H1 (cell line): ENCODE measurements at regions not wholly inside any gene's neighbourhood (a gene's known extent, or its start where the extent isn't known, plus 50 kb on each side); places are given as distances from the start of the nearest gene placed in this dataset.

ENCODE experiments used
- CTCF ChIA-PET: fragments of 300-600 bp; sonication (Branson Sonifier 250); formaldehyde crosslinking; loops from one replicate; lab custom pipeline; 2021; ENCODE audit not compliant: partially characterized antibody; lab: Charles Lee
- POLR2A ChIA-PET: fragments of 300-600 bp; sonication (Branson Sonifier 250); formaldehyde crosslinking; loops from one replicate; lab custom pipeline; 2021; ENCODE audit warnings: inconsistent platforms; ENCODE audit not compliant: partially characterized antibody; lab: Charles Lee
- DNase-seq, 2 experiments: peaks; one replicate each; pipeline versions ENCODE4 v3.0.0 to v3.0.0-alpha.2; 2010 to 2022; ENCODE audit warnings: low spot score in 2 of 2, low read depth in 1 of 2, mixed read lengths in 1 of 2
- FAIRE-seq: peaks from 2 replicates; lab custom pipeline; 2011; peaks lifted over from hg19 to GRCh38; lab: Jason Lieb, UNC
- H2AFZ ChIP-seq: 2 replicates; pipeline ENCODE4 v1.8.1; 2012; ENCODE audit warnings: low read length, inconsistent platforms
- H2AK5ac ChIP-seq: 2 replicates; pipeline ENCODE4 v1.6.1; 2013; ENCODE audit warnings: low read depth, low read length
- H2BK120ac ChIP-seq: replicated peaks from 2 replicates; pipeline ENCODE3; 2013; ENCODE audit warnings: low read depth, low read length, inconsistent platforms
- H2BK12ac ChIP-seq: 2 replicates; pipeline ENCODE4 v1.6.1; 2013; ENCODE audit warnings: low read depth, low read length
- H2BK15ac ChIP-seq: 2 replicates; pipeline ENCODE4 v1.6.1; 2013; ENCODE audit warnings: low read length
- H2BK20ac ChIP-seq: 2 replicates; pipeline ENCODE4 v1.6.1; 2013; ENCODE audit warnings: low read length
- H2BK5ac ChIP-seq: 2 replicates; pipeline ENCODE4 v1.6.1; 2013; ENCODE audit warnings: low read depth, low read length
- H3K14ac ChIP-seq: 2 replicates; pipeline ENCODE4 v1.6.1; 2013; ENCODE audit warnings: inconsistent platforms; ENCODE audit not compliant: insufficient read length
- H3K18ac ChIP-seq: 2 replicates; pipeline ENCODE4 v1.6.1; 2013; ENCODE audit warnings: low read length; ENCODE audit errors: extremely low read depth
- H3K23ac ChIP-seq: 2 replicates; pipeline ENCODE4 v1.6.1; 2013; ENCODE audit warnings: inconsistent platforms; ENCODE audit not compliant: insufficient read length
- H3K23me2 ChIP-seq: 2 replicates; pipeline ENCODE4 v1.6.1; 2013; ENCODE audit warnings: low read depth, low read length
- H3K27ac ChIP-seq: 2 replicates; pipeline ENCODE4 v1.6.1; 2011; ENCODE audit warnings: low read depth, low read length, inconsistent platforms
- H3K27me3 ChIP-seq, 4 experiments: replicated peaks in 1 of 4; 1 replicate in 1 of 4; 2 replicates in 3 of 4; pipeline versions ENCODE4 v1.6.1 to v1.8.1; 2011 to 2013; ENCODE audit warnings: low read length in 3 of 4, mild to moderate bottlenecking in 3 of 4, inconsistent platforms in 2 of 4, mixed read lengths in 2 of 4, moderate library complexity in 1 of 4; ENCODE audit not compliant: control insufficient read depth in 3 of 4, insufficient read depth in 3 of 4; ENCODE audit errors: extremely low read depth in 1 of 4
- H3K36me3 ChIP-seq, 4 experiments: 2 replicates each; pipeline versions ENCODE4 v1.6.1 to v1.8.1; 2011 to 2013; ENCODE audit warnings: mild to moderate bottlenecking in 4 of 4, low read length in 3 of 4, moderate library complexity in 2 of 4, control low read depth in 1 of 4, inconsistent platforms in 1 of 4; ENCODE audit not compliant: insufficient read depth in 4 of 4, control insufficient read depth in 2 of 4
- H3K4ac ChIP-seq: replicated peaks from 2 replicates; pipeline ENCODE3; 2013; ENCODE audit warnings: low read length, low read depth, mixed read lengths, inconsistent platforms; ENCODE audit not compliant: insufficient read length
- H3K4me1 ChIP-seq, 4 experiments: replicated peaks in 1 of 4; 1 replicate in 1 of 4; 2 replicates in 3 of 4; pipeline versions ENCODE4 v1.6.1 to v1.8.1; 2011 to 2013; ENCODE audit warnings: low read length in 3 of 4, inconsistent platforms in 2 of 4, mixed read lengths in 1 of 4; ENCODE audit not compliant: insufficient read depth in 4 of 4, control insufficient read depth in 3 of 4
- H3K4me2 ChIP-seq, 2 experiments: 2 replicates each; pipeline versions ENCODE4 v1.6.1 to v1.8.1; 2011 to 2013; ENCODE audit warnings: low read depth in 2 of 2, low read length in 2 of 2, control low read depth in 1 of 2, inconsistent platforms in 1 of 2, mild to moderate bottlenecking in 1 of 2; ENCODE audit not compliant: insufficient read depth in 1 of 2
- H3K4me3 ChIP-seq, 4 experiments: fragments of 200-600, 300-600 bp in 1 of 4; sonication (generic), shearing (Covaris generic), sonication (Bioruptor Twin) in 1 of 4; 2 replicates each; pipeline versions ENCODE4 v1.5.1 to v1.8.1; 2011 to 2016; ENCODE audit warnings: low read length in 4 of 4, low read depth in 3 of 4, control low read depth in 2 of 4, inconsistent platforms in 2 of 4, mild to moderate bottlenecking in 2 of 4, mixed read lengths in 1 of 4, moderate library complexity in 1 of 4; ENCODE audit not compliant: insufficient read depth in 2 of 4; ENCODE audit errors: extremely low read depth in 1 of 4
- H3K56ac ChIP-seq: replicated peaks from 2 replicates; pipeline ENCODE3; 2013; ENCODE audit warnings: low read depth, mild to moderate bottlenecking, mixed read lengths, low read length, inconsistent platforms; ENCODE audit not compliant: insufficient read length
- H3K79me1 ChIP-seq: 2 replicates; pipeline ENCODE4 v1.6.1; 2013; ENCODE audit warnings: low read depth, low read length, control low read depth
- H3K79me2 ChIP-seq, 2 experiments: 2 replicates each; pipeline versions ENCODE4 v1.6.1 to v1.8.1; 2012 to 2013; ENCODE audit warnings: low read length in 2 of 2, mild to moderate bottlenecking in 2 of 2, inconsistent platforms in 1 of 2; ENCODE audit not compliant: insufficient read depth in 2 of 2, control insufficient read depth in 1 of 2
- H3K9ac ChIP-seq, 4 experiments: replicated peaks in 1 of 4; 1 replicate in 1 of 4; 2 replicates in 3 of 4; pipeline versions ENCODE4 v1.6.1 to v1.8.1; 2011 to 2013; ENCODE audit warnings: low read depth in 3 of 4, low read length in 3 of 4, control low read depth in 2 of 4, mild to moderate bottlenecking in 2 of 4, moderate library complexity in 2 of 4, inconsistent platforms in 1 of 4; ENCODE audit errors: extremely low read depth in 1 of 4
- H3K9me3 ChIP-seq, 2 experiments: 2 replicates each; pipeline versions ENCODE4 v1.6.1 to v1.8.1; 2012 to 2013; ENCODE audit warnings: mild to moderate bottlenecking in 2 of 2, moderate library complexity in 2 of 2, control low read depth in 1 of 2, inconsistent platforms in 1 of 2, low read depth in 1 of 2, low read length in 1 of 2, mixed read lengths in 1 of 2; ENCODE audit not compliant: insufficient read depth in 2 of 2
- H4K20me1 ChIP-seq, 2 experiments: replicated peaks in 1 of 2; 2 replicates each; pipeline versions ENCODE3 to v1.8.1; 2011 to 2013; ENCODE audit warnings: inconsistent platforms in 2 of 2, low read length in 2 of 2, mild to moderate bottlenecking in 1 of 2; ENCODE audit not compliant: insufficient read depth in 2 of 2, control insufficient read depth in 1 of 2
- H4K5ac ChIP-seq: 2 replicates; pipeline ENCODE4 v1.6.1; 2013; ENCODE audit warnings: low read length, low read depth, mixed read lengths, inconsistent platforms; ENCODE audit not compliant: insufficient read length
- H4K8ac ChIP-seq: 2 replicates; pipeline ENCODE4 v1.8.0; 2013; ENCODE audit warnings: mild to moderate bottlenecking, moderate library complexity, low read length, inconsistent platforms; ENCODE audit not compliant: insufficient read depth; ENCODE audit errors: extremely low read depth
- H4K91ac ChIP-seq: replicated peaks from 2 replicates; pipeline ENCODE3; 2013; ENCODE audit warnings: low read length, mixed read lengths, inconsistent platforms; ENCODE audit not compliant: insufficient read length
- ASH2L ChIP-seq: fragments of 200-600, 300-600 bp; sonication (generic); IDR thresholded peaks from one replicate; pipeline ENCODE4 v1.7.1; 2017; ENCODE audit warnings: low read length
- BACH1 ChIP-seq: IDR thresholded peaks from 2 replicates; pipeline ENCODE4 v1.6.1; 2012; ENCODE audit warnings: low read length, improper control_type of control experiment
- GTF2F1 ChIP-seq: IDR thresholded peaks from 2 replicates; pipeline ENCODE4 v1.6.1; 2012; ENCODE audit warnings: low read depth, low read length, improper control_type of control experiment, borderline replicate concordance
- RNF2 ChIP-seq: fragments of 200-900, 300-1000 bp; sonication (generic); IDR thresholded peaks from 2 replicates; pipeline ENCODE4 v1.7.1; 2016; ENCODE audit warnings: borderline replicate concordance, low read depth, mild to moderate bottlenecking, antibody characterized with exemption, low read length; ENCODE audit not compliant: poor library complexity, severe bottlenecking; ENCODE audit errors: missing control alignments
- SP1 ChIP-seq: IDR thresholded peaks from 2 replicates; pipeline ENCODE4 v1.6.1; 2011; ENCODE audit warnings: low read depth, low read length
- SRF ChIP-seq: IDR thresholded peaks from 2 replicates; pipeline ENCODE4 v1.6.1; 2011; ENCODE audit warnings: mild to moderate bottlenecking, low read depth, low read length, moderate library complexity
- TCF12 ChIP-seq: IDR thresholded peaks from 2 replicates; pipeline ENCODE4 v1.6.1; 2011; ENCODE audit warnings: low read depth, mild to moderate bottlenecking, low read length
- WGBS, 2 experiments: shearing (Covaris generic) in 1 of 2; methylation state at CpG; one replicate each; pipeline versions ENCODE4 v1.1.6 to v1.1.7; 2013 to 2015; ENCODE audit warnings: low lambda C conversion rate in 2 of 2, mixed read lengths in 2 of 2, inconsistent platforms in 1 of 2, low coverage in 1 of 2, missing lambda C conversion rate in 1 of 2; ENCODE audit not compliant: insufficient replicate concordance in 2 of 2, insufficient coverage in 1 of 2, insufficient read length in 1 of 2; ENCODE audit errors: extremely low coverage in 1 of 2, missing lambda C conversion rate in 1 of 2; 5-methylcytosine and 5-hydroxymethylcytosine counted together
- TF ChIP-seq, protein P1 (sequence below): IDR thresholded peaks from 2 replicates; pipeline ENCODE4 v1.6.1; 2012; ENCODE audit warnings: inconsistent platforms

- Histone ChIP-seq H3K4me1 (no peaks in the 10 kb centered on the region), H4K5ac (no peak overlapping the region), H3K9me3 (no peaks in the 10 kb centered on the region), H3K36me3 (no peaks in the 10 kb centered on the region), H2BK12ac (no peak overlapping the region), H3K27ac (no peak overlapping the region), H3K79me1 (no peaks in the 10 kb centered on the region), H3K4ac (no peak overlapping the region), H3K18ac (no peak overlapping the region), H4K91ac (no peak overlapping the region), H3K23ac (no peak overlapping the region), H3K23me2 (no peaks in the 10 kb centered on the region), H2AK5ac (no peak overlapping the region), H3K56ac (no peak overlapping the region), H3K4me3 (no peak overlapping the region), H2BK20ac (no peak overlapping the region), H2BK120ac (no peak overlapping the region), H2BK15ac (no peak overlapping the region), H3K27me3 (no peaks in the 10 kb centered on the region), H2AFZ (no peak overlapping the region), H3K79me2 (no peaks in the 10 kb centered on the region), H4K20me1 (no peaks in the 10 kb centered on the region), H2BK5ac (no peak overlapping the region), H3K9ac (no peak overlapping the region), H3K4me2 (no peak overlapping the region), H3K14ac (no peak overlapping the region), H4K8ac (no peak overlapping the region)
- ChIA-PET CTCF (no interaction called here), POLR2A (no interaction called here)
- no peak for TF ChIP-seq TCF12
- TF ChIP-seq SRF = no peak
- no peak for TF ChIP-seq GTF2F1
- TF ChIP-seq RNF2 = no peak
- TF ChIP-seq, protein P1, sequence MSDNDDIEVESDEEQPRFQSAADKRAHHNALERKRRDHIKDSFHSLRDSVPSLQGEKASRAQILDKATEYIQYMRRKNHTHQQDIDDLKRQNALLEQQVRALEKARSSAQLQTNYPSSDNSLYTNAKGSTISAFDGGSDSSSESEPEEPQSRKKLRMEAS = no peak
- no peak for TF ChIP-seq BACH1
- no peak for TF ChIP-seq SP1
- TF ChIP-seq ASH2L = no peak
- DNase-seq = no peak
- FAIRE-seq = no peak
- WGBS, 2 experiments = 97% methylated on average over 2 of the region's 2 CpGs; no CpG with 5 or more reads in 1 of the 2 experiments
These were observed 943.7 kb downstream of the EFNA5 start for GRCh38 chr5:106727071-106727470.
